ENCODE measurements at regions not wholly inside any gene's neighbourhood (a gene's known extent, or its start where the extent isn't known, plus 50 kb on each side); places are given as distances from the start of the nearest gene placed in this dataset.

GRCh38 chr2:128651000-128651399, 332.3 kb upstream of the HS6ST1 start:
- no peak overlapping the region for H2AFZ ChIP-seq (ENCODE audit: low read depth)
- H3K4me1 ChIP-seq (ENCODE audit: low read depth, poor library complexity, severe bottlenecking): no peaks in the 10 kb centered on the region
- H3K9ac ChIP-seq: no peak overlapping the region
- TF ChIP-seq, protein P1, sequence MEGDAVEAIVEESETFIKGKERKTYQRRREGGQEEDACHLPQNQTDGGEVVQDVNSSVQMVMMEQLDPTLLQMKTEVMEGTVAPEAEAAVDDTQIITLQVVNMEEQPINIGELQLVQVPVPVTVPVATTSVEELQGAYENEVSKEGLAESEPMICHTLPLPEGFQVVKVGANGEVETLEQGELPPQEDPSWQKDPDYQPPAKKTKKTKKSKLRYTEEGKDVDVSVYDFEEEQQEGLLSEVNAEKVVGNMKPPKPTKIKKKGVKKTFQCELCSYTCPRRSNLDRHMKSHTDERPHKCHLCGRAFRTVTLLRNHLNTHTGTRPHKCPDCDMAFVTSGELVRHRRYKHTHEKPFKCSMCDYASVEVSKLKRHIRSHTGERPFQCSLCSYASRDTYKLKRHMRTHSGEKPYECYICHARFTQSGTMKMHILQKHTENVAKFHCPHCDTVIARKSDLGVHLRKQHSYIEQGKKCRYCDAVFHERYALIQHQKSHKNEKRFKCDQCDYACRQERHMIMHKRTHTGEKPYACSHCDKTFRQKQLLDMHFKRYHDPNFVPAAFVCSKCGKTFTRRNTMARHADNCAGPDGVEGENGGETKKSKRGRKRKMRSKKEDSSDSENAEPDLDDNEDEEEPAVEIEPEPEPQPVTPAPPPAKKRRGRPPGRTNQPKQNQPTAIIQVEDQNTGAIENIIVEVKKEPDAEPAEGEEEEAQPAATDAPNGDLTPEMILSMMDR (conservative IDR thresholded peaks at IDR 0.05; ENCODE audit: low read depth, low read length): no peak
- no peak overlapping the region for H3K4me2 ChIP-seq
- H3K4me3 ChIP-seq (IDR thresholded peaks at IDR 0.05; ENCODE audit: insufficient read depth, low read depth, low read length): no peak overlapping the region
- no peaks in the 10 kb centered on the region for H3K79me2 ChIP-seq (ENCODE audit: insufficient read depth, low read depth)
- no peak overlapping the region for H3K27ac ChIP-seq
- no peaks in the 10 kb centered on the region for H4K20me1 ChIP-seq (ENCODE audit: insufficient read depth)
- no peaks in the 10 kb centered on the region for H3K27me3 ChIP-seq (ENCODE audit: insufficient read depth, low read depth)
- no peaks in the 10 kb centered on the region for H3K36me3 ChIP-seq (ENCODE audit: insufficient read depth)

- H3K79me2 ChIP-seq (ENCODE audit: insufficient read depth, low read depth): no peaks in the 10 kb centered on the region
- H3K4me2 ChIP-seq: no peak overlapping the region
- H3K36me3 ChIP-seq (ENCODE audit: insufficient read depth): no peaks in the 10 kb centered on the region
- TF ChIP-seq, protein P1 (conservative IDR thresholded peaks at IDR 0.05; ENCODE audit: low read depth, low read length): no peak
- no peak overlapping the region for H3K27ac ChIP-seq
- no peak overlapping the region for H2AFZ ChIP-seq (ENCODE audit: low read depth)
- no peaks in the 10 kb centered on the region for H4K20me1 ChIP-seq (ENCODE audit: insufficient read depth)
- no peak overlapping the region for H3K4me3 ChIP-seq (IDR thresholded peaks at IDR 0.05; ENCODE audit: insufficient read depth, low read depth, low read length)
- no peaks in the 10 kb centered on the region for H3K27me3 ChIP-seq (ENCODE audit: insufficient read depth, low read depth)
- no peak overlapping the region for H3K9ac ChIP-seq
- no peaks in the 10 kb centered on the region for H3K4me1 ChIP-seq (ENCODE audit: low read depth, poor library complexity, severe bottlenecking)
These were observed 335.7 kb upstream of the HS6ST1 start for GRCh38 chr2:128654408-128654807.

- H3K27ac ChIP-seq: no peak overlapping the region
- H3K9ac ChIP-seq: no peak overlapping the region
- no peak overlapping the region for H3K4me2 ChIP-seq
- H2AFZ ChIP-seq (ENCODE audit: low read depth): no peak overlapping the region
- H3K36me3 ChIP-seq (ENCODE audit: insufficient read depth): no peaks in the 10 kb centered on the region
- no peaks in the 10 kb centered on the region for H3K4me1 ChIP-seq (ENCODE audit: low read depth, poor library complexity, severe bottlenecking)
- no peak overlapping the region for H3K4me3 ChIP-seq (IDR thresholded peaks at IDR 0.05; ENCODE audit: insufficient read depth, low read depth, low read length)
- H4K20me1 ChIP-seq (ENCODE audit: insufficient read depth): no peaks in the 10 kb centered on the region
- no peaks in the 10 kb centered on the region for H3K27me3 ChIP-seq (ENCODE audit: insufficient read depth, low read depth)
- TF ChIP-seq, protein P1 (conservative IDR thresholded peaks at IDR 0.05; ENCODE audit: low read depth, low read length): no peak
- no peaks in the 10 kb centered on the region for H3K79me2 ChIP-seq (ENCODE audit: insufficient read depth, low read depth)
These were observed 342.2 kb upstream of the HS6ST1 start for GRCh38 chr2:128660836-128661235.

GRCh38 chr2:128661311-128661710, 342.6 kb upstream of the HS6ST1 start:
- no peak overlapping the region for H3K4me3 ChIP-seq (IDR thresholded peaks at IDR 0.05; ENCODE audit: insufficient read depth, low read depth, low read length)
- TF ChIP-seq, protein P1 (conservative IDR thresholded peaks at IDR 0.05; ENCODE audit: low read depth, low read length): no peak
- no peak overlapping the region for H3K27ac ChIP-seq
- H3K4me2 ChIP-seq: no peak overlapping the region
- H3K27me3 ChIP-seq (ENCODE audit: insufficient read depth, low read depth): no peaks in the 10 kb centered on the region
- H3K36me3 ChIP-seq (ENCODE audit: insufficient read depth): no peaks in the 10 kb centered on the region
- no peak overlapping the region for H2AFZ ChIP-seq (ENCODE audit: low read depth)
- no peak overlapping the region for H3K9ac ChIP-seq
- H3K4me1 ChIP-seq (ENCODE audit: low read depth, poor library complexity, severe bottlenecking): no peaks in the 10 kb centered on the region
- H4K20me1 ChIP-seq (ENCODE audit: insufficient read depth): no peaks in the 10 kb centered on the region
- no peaks in the 10 kb centered on the region for H3K79me2 ChIP-seq (ENCODE audit: insufficient read depth, low read depth)

Measured in KMS-11 (cell line).